ENCODE measurements at regions not wholly inside any gene's neighbourhood (a gene's known extent, or its start where the extent isn't known, plus 50 kb on each side); places are given as distances from the start of the nearest gene placed in this dataset.

- TF ChIP-seq CTCF (conservative IDR thresholded peaks at IDR 0.05; ENCODE audit: low read depth, low read length) = no peak
- TF ChIP-seq EZH2 (IDR thresholded peaks at IDR 0.05; ENCODE audit: low read length, unreplicated experiment) = no peak
- no peak for TF ChIP-seq EZH2phosphoT487 (IDR thresholded peaks at IDR 0.05; ENCODE audit: borderline replicate concordance, low read length)
These were observed 52.8 kb upstream of the GRK3 start for GRCh38 chr22:25511725-25512124.

All from PC-3 (cell line).